Stomach (tissue), 4 donors: ENCODE measurements at regions not wholly inside any gene's neighbourhood (a gene's known extent, or its start where the extent isn't known, plus 50 kb on each side); places are given as distances from the start of the nearest gene placed in this dataset.

Experiments used
- EP300 ChIP-seq: sonication (generic); formaldehyde crosslinking; IDR thresholded peaks from one replicate; pipeline ENCODE4 v1.6.1; 2017; ENCODE audit warnings: antibody characterized with exemption
- POLR2A ChIP-seq, 4 donors: fragments of 450-650 bp; IDR thresholded peaks; one replicate each; pipeline ENCODE4 v1.6.1; 2016; ENCODE audit warnings: antibody characterized with exemption in 4 of 4, control low read depth in 2 of 4, mild to moderate bottlenecking in 1 of 4, moderate library complexity in 1 of 4
- TF ChIP-seq, protein P1 (sequence below), 7 experiments: fragments of 450-650 bp in 4 of 7; fragments of 200-600 bp in 3 of 7; sonication (generic) in 3 of 7; IDR thresholded peaks; one replicate each; pipeline ENCODE4 v1.5.1; 2016 to 2019; ENCODE audit warnings: antibody characterized with exemption in 7 of 7, control low read depth in 2 of 7, mild to moderate bottlenecking in 1 of 7

DNA sequence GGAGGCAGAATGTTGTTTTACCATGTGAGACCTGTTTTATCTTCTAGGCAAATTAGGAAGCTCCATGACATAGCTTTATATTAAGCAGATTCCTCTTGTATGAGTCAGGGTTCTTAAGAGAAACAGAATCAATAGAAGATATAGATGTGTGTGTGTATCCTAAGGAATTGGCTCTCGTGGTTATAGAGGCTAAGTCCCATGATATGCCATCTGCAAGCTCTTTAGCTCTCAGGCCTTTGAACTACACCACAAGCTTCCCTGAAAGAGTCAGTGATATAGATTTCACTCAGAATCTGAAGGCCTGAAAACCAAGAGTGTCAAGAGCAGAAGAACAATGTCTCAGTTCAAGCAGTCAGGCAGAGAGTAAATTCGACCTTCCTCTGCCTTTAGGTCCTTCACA lies 365.8 kb upstream of the ZNF608 start:
- TF ChIP-seq, protein P1, sequence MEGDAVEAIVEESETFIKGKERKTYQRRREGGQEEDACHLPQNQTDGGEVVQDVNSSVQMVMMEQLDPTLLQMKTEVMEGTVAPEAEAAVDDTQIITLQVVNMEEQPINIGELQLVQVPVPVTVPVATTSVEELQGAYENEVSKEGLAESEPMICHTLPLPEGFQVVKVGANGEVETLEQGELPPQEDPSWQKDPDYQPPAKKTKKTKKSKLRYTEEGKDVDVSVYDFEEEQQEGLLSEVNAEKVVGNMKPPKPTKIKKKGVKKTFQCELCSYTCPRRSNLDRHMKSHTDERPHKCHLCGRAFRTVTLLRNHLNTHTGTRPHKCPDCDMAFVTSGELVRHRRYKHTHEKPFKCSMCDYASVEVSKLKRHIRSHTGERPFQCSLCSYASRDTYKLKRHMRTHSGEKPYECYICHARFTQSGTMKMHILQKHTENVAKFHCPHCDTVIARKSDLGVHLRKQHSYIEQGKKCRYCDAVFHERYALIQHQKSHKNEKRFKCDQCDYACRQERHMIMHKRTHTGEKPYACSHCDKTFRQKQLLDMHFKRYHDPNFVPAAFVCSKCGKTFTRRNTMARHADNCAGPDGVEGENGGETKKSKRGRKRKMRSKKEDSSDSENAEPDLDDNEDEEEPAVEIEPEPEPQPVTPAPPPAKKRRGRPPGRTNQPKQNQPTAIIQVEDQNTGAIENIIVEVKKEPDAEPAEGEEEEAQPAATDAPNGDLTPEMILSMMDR (IDR thresholded peaks at IDR 0.05), result no peak
- TF ChIP-seq EP300 (no peak), POLR2A (IDR thresholded peaks at IDR 0.05) (no peak)
